ENCODE measurements at regions not wholly inside any gene's neighbourhood (a gene's known extent, or its start where the extent isn't known, plus 50 kb on each side); places are given as distances from the start of the nearest gene placed in this dataset.

DNA sequence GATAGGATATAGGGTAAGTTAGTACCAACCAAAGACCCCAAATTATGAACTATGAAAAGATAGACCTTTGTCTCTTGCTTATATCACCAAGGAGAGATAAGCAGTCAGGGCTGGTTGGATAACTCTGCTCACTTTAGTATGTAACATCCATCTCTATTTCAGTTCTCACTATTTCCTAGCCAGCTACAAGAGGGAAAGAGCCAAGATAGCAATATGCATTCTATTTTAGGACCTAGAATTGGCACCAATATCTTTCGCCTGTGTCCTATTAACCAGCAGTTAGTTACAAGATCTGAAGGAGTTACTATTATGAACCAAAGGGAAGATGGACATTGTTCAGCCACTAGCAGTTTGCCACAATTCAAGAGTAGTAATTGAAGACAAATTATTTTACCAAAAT is 457.5 kb downstream of the NSUN3 start:
- DNase-seq = no peak

- DNase-seq = no peak
Observed at GRCh38 chr3:94522488-94522887, 459.6 kb downstream of the NSUN3 start.

- DNase-seq = peak; percentile 53
Observed at GRCh38 chr3:94524102-94524919, 461.4 kb downstream of the NSUN3 start.

GRCh38 chr3:94525043-94525442 is 462.2 kb downstream of the NSUN3 start:
- peak; percentile 75 for DNase-seq

DNA sequence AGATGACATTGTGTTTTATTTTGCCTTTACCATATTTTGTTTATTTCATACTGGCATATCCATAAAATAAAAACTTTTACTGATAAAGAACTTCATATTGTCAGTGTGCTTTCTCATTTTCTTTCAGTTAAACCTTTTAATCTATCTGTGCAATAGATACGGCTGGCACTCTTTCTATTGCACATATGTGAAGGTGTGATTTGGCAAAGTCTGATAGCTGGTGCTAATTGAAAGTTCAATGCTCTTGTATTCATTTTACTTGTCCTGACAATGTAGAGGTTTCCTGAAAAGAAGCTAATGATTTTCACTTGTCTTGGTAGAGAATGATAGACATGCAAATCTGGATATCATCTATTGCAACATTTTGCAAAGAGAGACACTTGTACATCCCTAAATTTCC is 467.0 kb downstream of the NSUN3 start:
- no peak for DNase-seq

- no peak for DNase-seq
Observed at GRCh38 chr3:94532951-94533350, 470.1 kb downstream of the NSUN3 start.

DNA sequence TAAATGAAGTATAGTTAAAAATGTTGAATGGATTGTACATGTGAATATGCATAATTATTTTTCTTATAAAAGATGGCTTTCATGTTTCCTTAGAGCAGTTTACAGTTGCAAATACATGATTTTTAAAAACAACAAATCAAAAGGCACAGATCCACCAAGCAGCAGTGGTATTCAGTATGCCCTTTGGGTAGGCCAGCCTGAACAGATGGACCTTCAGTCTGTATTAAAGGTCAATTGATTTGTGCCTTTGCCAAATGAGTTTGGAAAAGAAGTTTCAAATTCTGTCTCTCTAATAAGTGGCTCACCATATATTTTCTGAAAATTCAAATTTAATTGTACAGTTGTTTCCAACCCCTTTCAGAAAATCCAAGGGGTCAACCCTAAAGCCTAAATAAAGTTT is 477.1 kb downstream of the NSUN3 start:
- no peak for DNase-seq

DNA sequence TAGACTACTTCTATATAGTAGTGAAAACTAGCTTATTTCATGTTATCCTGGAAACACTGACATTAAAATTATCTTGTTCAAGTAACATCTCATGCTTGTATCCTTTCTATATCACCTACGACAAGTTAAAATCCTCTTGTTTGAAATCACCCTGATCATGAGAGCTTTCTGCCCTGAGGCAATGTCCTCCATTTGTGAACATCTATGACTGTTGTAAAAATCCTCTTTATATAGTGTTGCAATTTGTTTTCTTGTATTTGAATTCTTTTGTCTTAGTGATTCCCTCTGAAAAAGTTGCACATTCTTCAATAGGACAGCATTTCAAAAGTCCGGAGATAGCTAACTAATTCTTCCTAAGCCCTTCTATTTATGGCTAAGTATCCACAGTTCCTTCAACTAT is 480.3 kb downstream of the NSUN3 start:
- no peak for DNase-seq

GRCh38 chr3:94544131-94544789 is 481.4 kb downstream of the NSUN3 start:
- no peak for DNase-seq

DNA sequence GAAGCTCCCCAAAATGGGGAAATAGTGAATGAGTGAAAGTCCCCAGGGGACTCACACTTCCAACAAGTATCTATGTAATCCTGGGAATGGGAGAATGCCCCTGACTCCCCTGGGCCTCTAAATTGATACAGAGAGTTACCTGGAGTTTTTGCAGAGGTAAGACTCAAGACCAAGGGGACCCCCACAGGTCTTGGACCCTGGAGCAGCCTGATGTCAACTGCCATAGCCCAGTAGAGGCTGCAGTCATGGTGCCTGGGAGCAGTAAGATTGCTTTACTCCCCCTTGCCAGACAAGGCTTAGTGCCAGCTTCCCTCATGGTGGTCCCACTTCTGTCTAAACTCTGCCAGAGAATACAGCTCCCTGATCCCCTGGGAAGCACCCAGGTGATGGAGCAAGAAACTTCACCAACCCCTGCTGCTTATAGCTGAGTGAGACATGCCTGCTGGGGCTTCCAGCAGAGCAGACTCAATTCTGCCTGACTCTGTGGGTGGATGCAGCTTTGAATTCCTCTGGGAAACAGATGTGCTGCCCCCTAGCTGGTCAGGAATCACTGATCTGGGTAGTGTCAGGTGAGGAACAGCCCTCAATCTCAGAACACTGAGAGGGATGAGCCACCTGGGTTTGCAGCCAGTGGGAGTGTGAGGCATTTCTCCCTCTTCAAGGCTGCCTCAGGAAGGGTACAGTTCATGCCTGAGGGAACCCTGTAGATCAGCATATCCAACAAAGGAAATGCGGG is 485.9 kb downstream of the NSUN3 start:
- no peak for DNase-seq

- DNase-seq = no peak
Observed at GRCh38 chr3:94561094-94561493, 498.2 kb downstream of the NSUN3 start.

DNA sequence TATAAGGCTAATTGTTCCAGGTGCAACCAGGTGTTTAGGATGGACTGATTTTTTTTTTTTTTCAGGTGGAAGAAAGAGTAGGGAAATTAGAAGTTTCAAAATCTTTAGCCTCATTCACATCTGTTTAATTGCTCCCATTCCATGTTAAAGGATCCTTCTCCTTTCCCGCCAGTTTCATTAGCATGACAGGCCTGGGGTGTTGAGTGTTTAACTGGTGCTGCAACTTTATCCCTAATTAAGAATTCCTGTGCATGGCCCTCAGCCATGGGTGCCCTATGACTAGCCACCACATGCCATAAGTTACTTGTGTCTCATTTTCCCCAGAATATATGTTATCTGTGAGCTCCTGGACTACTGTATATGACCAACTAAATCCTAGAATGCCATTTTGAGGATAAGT is 501.4 kb downstream of the NSUN3 start:
- DNase-seq = no peak

GRCh38 chr3:94568041-94568440 is 505.2 kb downstream of the NSUN3 start:
- no peak for DNase-seq

- DNase-seq = no peak
Observed at GRCh38 chr3:94573337-94573736, 510.5 kb downstream of the NSUN3 start.

DNA sequence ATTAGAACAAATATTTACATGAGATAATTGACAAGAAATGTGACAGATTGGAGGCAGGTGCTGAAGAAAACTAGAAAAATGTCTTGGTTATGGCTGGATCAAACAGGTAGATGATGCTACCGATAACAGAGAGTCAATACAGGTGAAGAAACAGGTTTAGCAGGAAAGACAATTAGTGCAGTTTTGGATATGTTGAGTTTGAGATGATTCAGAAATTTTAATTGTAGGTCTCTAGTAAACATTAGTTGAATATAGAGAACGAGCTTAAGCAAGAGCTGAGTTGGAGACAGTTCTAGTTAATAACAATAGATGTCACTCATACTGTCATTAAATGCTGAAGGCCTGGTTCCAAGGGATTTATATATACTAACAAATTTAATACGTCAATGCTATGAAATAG is 524.4 kb downstream of the NSUN3 start:
- no peak for DNase-seq

DNA sequence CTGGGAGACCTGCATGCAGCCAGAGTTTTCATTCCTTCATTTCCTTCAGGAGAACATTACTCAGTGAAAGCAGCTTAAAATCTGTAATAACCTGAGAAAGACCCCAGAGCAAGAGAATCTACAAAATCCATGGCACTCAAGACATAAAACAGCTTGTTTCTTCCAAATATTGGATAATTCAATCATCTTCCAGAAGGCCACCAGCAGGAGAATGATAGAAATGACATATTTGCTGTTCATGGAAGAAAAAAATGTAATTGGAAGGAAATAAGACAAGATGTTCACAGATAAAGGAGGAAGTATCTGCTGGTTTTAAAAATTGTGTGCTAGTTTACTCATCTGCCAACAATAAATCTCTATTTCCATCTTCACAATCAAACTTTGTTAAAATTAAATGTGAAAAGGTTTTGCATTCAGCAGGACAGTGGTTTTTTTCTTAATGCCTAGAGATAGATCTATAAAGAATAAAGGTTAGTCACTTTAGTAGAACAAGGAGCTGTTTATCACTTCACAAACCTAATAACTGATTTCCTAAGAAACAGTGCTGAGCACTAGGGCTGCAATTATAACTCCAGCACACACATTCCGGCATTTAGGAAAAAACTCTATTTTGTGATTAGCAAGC is 530.8 kb downstream of the NSUN3 start:
- no peak for DNase-seq

GRCh38 chr3:94596141-94596540 is 533.3 kb downstream of the NSUN3 start:
- no peak for DNase-seq

DNA sequence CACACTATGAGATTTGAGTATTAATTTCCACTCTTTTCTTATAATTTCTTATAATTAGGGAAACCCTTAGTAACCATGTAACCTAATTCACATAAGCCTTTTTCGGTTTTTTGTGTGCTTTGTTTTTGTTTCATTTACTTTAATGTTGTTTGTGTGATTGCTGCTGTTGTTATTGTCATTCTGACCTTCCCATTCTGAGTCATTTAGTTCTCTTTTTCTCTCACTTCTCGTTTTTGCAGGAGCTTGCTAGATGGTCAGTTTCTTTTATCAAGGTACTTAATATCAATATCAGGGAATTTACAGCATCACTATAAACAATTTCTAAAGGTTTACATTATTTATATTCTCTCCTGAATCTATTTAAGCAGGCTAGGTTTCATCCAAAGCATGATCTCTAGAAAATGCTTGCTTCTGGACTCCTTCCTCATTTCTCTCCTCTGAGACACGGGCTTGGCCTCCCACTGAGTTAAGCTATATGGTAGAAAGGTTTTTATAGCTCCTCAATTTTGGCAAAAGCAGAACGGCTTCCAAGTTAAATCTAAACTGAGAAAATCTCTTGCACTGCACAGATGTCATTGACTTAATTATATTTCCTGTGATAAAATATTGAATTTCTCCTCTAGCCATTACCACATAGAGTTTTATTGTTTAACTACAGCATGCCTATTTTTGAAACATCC is 534.2 kb downstream of the NSUN3 start:
- no peak for DNase-seq

GRCh38 chr3:94607778-94608177 is 544.9 kb downstream of the NSUN3 start:
- no peak for DNase-seq

GRCh38 chr3:94609908-94610307 is 547.0 kb downstream of the NSUN3 start:
- DNase-seq = no peak

- no peak for DNase-seq
Observed at GRCh38 chr3:94611596-94611995, 548.7 kb downstream of the NSUN3 start.

DNA sequence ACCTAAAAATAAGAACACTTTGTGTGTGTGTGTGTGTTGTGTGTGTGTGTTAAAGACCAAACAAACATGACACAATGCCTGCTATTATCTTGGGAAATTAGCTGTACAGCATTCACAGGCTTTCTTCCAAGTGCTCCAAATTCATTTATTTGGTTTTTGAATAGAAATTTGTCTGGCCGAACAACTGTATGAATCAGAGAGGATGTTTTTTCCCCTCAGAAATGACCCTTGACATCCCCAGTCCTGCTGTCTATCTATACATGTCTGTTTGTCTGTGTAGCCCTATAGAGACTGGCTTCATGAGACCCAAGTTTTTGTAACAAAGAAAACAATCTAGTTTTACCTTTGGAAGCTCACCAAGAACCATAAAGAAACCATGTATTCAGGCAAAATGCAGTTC is 549.8 kb downstream of the NSUN3 start:
- DNase-seq = no peak

DNA sequence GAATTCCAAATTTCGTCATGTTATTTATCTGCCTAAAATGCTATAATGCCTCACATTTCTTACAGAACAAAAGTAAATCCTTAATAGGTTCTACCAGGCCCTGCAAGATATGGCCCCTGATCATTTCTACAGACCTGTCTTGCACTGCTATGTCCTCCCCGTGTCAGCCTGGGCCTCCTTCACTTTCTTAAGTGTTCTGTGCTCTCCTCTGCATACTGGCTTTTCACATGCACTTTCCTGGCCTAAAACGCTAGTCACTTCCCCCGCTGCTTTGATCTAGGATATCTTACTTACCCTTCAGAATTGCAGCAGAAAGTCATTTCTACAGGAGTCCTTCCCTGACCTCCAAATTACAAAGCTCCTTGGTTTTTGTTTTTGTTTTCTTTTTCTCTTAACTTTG is 551.3 kb downstream of the NSUN3 start:
- DNase-seq = no peak
